ENCODE measurements at regions not wholly inside any gene's neighbourhood (a gene's known extent, or its start where the extent isn't known, plus 50 kb on each side); places are given as distances from the start of the nearest gene placed in this dataset.

GRCh38 chr2:128510701-128511397 lies 192.2 kb upstream of the HS6ST1 start (continued):
- TF ChIP-seq FOXA1 (IDR thresholded peaks at IDR 0.05; ENCODE audit: borderline replicate concordance): no peak
- no peak for TF ChIP-seq POLR2AphosphoS2 (IDR thresholded peaks at IDR 0.05; ENCODE audit: low read length)
- no peak for TF ChIP-seq TFAP4 (CRISPR knock-in tag; IDR thresholded peaks at IDR 0.05; ENCODE audit: borderline replicate concordance)
- no peak for TF ChIP-seq ZNF224 (CRISPR knock-in tag; IDR thresholded peaks at IDR 0.05)
- TF ChIP-seq SOX6 (IDR thresholded peaks at IDR 0.05): no peak
- no peak for TF ChIP-seq RNF2 (IDR thresholded peaks at IDR 0.05)
- TF ChIP-seq, protein P1, sequence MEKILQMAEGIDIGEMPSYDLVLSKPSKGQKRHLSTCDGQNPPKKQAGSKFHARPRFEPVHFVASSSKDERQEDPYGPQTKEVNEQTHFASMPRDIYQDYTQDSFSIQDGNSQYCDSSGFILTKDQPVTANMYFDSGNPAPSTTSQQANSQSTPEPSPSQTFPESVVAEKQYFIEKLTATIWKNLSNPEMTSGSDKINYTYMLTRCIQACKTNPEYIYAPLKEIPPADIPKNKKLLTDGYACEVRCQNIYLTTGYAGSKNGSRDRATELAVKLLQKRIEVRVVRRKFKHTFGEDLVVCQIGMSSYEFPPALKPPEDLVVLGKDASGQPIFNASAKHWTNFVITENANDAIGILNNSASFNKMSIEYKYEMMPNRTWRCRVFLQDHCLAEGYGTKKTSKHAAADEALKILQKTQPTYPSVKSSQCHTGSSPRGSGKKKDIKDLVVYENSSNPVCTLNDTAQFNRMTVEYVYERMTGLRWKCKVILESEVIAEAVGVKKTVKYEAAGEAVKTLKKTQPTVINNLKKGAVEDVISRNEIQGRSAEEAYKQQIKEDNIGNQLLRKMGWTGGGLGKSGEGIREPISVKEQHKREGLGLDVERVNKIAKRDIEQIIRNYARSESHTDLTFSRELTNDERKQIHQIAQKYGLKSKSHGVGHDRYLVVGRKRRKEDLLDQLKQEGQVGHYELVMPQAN (IDR thresholded peaks at IDR 0.05; ENCODE audit: borderline replicate concordance): no peak
- TF ChIP-seq CREBBP (IDR thresholded peaks at IDR 0.05; ENCODE audit: low read depth, low read length): no peak
- no peak for TF ChIP-seq ARNT (IDR thresholded peaks at IDR 0.05)
